ENCODE measurements at regions not wholly inside any gene's neighbourhood (a gene's known extent, or its start where the extent isn't known, plus 50 kb on each side); places are given as distances from the start of the nearest gene placed in this dataset.

- TF ChIP-seq CTCF (conservative IDR thresholded peaks at IDR 0.05) (no peak), ZFX (IDR thresholded peaks at IDR 0.05) (no peak)
These were observed 356.0 kb upstream of the RBMS3 start for GRCh38 chr3:28924744-28925360.
